OCI-LY1 (cell line): ENCODE measurements at regions not wholly inside any gene's neighbourhood (a gene's known extent, or its start where the extent isn't known, plus 50 kb on each side); places are given as distances from the start of the nearest gene placed in this dataset.

Experiments used
- CTCF ChIP-seq: fragments of 200-600 bp; sonication (generic), shearing (Covaris generic); IDR thresholded peaks from 2 replicates; pipeline ENCODE4 v1.5.1; 2017; ENCODE audit warnings: mild to moderate bottlenecking, antibody characterized with exemption, low read length, moderate library complexity, mixed read lengths
- EZH2 ChIP-seq: fragments of 200-600 bp; sonication (generic), shearing (Covaris generic); IDR thresholded peaks from 2 replicates; pipeline ENCODE4 v1.8.0; 2017; ENCODE audit warnings: borderline replicate concordance, mixed run types, mild to moderate bottlenecking, antibody characterized with exemption, low read length, moderate library complexity, mixed read lengths

- TF ChIP-seq CTCF: no peak
- no peak for TF ChIP-seq EZH2
Measured at GRCh38 chr5:29069104-29069402, 2030.7 kb upstream of the CDH9 start.
